ENCODE measurements at regions not wholly inside any gene's neighbourhood (a gene's known extent, or its start where the extent isn't known, plus 50 kb on each side); places are given as distances from the start of the nearest gene placed in this dataset.
A peak's percentile ranks its signal among the peaks of the same experiment; 100 is the strongest.
"Not testable (repeated sequence)": the region's sequence is repeated elsewhere in the genome, so short reads cannot be mapped to it uniquely, and the experiment has no call there.

DNA sequence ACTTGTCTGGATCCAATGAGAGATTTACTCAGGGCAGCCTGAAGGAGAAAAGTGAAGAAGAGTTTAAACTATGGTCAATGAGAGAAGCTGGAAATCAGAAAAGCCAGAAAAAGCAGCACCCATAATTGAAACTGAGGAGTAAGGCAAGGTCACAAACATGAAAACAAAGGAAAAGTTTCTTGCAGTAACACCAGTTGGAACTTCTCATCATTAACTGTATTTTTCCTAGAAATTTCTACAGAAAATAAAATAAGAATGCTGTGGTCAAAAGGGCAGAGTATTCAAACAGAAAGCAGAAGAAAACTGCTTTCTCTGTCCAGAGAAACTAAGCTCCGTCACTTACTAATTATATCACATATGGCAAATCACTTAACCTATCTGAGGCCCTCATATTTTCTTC lies 102.2 kb downstream of the OR13H1 start:
- TF ChIP-seq, protein P1, sequence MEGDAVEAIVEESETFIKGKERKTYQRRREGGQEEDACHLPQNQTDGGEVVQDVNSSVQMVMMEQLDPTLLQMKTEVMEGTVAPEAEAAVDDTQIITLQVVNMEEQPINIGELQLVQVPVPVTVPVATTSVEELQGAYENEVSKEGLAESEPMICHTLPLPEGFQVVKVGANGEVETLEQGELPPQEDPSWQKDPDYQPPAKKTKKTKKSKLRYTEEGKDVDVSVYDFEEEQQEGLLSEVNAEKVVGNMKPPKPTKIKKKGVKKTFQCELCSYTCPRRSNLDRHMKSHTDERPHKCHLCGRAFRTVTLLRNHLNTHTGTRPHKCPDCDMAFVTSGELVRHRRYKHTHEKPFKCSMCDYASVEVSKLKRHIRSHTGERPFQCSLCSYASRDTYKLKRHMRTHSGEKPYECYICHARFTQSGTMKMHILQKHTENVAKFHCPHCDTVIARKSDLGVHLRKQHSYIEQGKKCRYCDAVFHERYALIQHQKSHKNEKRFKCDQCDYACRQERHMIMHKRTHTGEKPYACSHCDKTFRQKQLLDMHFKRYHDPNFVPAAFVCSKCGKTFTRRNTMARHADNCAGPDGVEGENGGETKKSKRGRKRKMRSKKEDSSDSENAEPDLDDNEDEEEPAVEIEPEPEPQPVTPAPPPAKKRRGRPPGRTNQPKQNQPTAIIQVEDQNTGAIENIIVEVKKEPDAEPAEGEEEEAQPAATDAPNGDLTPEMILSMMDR (conservative IDR thresholded peaks at IDR 0.05), result no peak
- H3K27me3 Mint-ChIP-seq, result peaks cover 10% of the 10 kb centered on the region
- H3K9me3 Mint-ChIP-seq, result no peaks in the 10 kb centered on the region
- H3K4me3 Mint-ChIP-seq, result no peak overlapping the region
- H3K27ac Mint-ChIP-seq, result no peak overlapping the region
- no peak for DNase-seq (ENCODE audit: extremely low spot score, unreplicated experiment)
- H3K36me3 Mint-ChIP-seq, result no peaks in the 10 kb centered on the region
- no peaks in the 10 kb centered on the region for H3K4me1 Mint-ChIP-seq (ENCODE audit: unreplicated experiment)

DNA sequence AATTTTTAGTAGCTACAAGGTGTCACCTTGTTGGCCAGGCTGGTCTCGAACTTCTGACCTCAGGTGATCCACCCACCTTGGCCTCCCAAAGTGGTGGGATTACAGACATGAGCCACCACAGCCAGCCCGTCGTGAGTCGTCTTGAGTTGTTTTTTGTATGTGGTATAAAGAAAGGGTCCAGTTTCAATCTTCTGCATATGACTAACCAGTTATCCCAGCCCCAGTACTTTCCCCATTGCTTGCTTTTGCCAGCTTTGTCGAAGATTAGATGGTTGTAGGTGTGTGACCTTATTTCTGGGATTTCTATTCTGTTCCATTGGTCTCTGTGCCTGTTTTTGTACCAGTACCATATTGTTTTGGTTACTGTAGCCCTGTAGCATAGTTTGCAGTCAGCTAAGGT lies 105.9 kb downstream of the OR13H1 start:
- H3K4me1 Mint-ChIP-seq (ENCODE audit: unreplicated experiment), result no peaks in the 10 kb centered on the region
- TF ChIP-seq, protein P1 (conservative IDR thresholded peaks at IDR 0.05), result no peak
- no peaks in the 10 kb centered on the region for H3K9me3 Mint-ChIP-seq
- H3K4me3 Mint-ChIP-seq, result no peak overlapping the region
- H3K27ac Mint-ChIP-seq, result no peak overlapping the region
- H3K36me3 Mint-ChIP-seq, result no peaks in the 10 kb centered on the region
- H3K27me3 Mint-ChIP-seq, result peaks cover 10% of the 10 kb centered on the region
- no peak for DNase-seq (ENCODE audit: extremely low spot score, unreplicated experiment)

DNA sequence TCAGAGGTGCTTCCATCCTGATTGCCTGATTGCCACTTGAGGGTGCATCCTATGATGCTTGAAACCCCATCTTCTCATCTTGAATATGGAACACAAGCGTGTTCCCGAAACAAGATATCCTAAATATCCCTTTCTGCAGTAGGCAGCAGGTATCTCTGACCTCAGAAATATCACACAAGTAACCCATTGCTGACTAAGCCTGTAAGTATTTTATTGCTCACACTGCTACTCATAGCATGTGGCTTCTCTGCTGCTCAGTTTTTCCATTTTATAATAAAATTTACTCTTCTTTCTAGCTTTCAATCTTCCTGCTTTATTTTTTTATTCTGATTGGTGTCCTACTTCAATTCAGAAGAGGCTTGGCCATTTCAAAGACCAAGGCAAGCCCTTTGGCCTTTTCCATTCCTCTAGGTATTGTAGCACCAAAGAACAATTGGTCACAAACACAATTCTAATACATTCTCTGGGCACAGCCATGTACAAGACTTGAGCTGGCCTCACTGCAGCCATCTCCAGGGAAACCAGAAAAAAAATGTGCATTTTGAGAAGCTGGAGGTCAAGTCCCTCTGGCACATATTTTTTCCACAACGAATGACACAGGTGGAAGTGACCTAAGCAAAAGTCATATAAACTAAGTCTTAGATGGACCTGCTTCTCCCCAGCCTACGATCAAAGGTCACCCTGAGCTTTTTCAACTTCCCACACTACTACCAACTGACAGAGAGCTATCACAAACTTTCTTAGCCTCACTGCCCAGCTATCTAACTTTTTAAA lies 107.0 kb downstream of the OR13H1 start:
- Mint-ChIP-seq H3K4me1 (ENCODE audit: unreplicated experiment) (no peaks in the 10 kb centered on the region), H3K4me3 (no peak overlapping the region), H3K9me3 (no peaks in the 10 kb centered on the region), H3K27me3 (peaks cover 10% of the 10 kb centered on the region), H3K27ac (no peak overlapping the region), H3K36me3 (no peaks in the 10 kb centered on the region)
- TF ChIP-seq, protein P1 (conservative IDR thresholded peaks at IDR 0.05), result no peak
- no peak for DNase-seq (ENCODE audit: extremely low spot score, unreplicated experiment)

DNA sequence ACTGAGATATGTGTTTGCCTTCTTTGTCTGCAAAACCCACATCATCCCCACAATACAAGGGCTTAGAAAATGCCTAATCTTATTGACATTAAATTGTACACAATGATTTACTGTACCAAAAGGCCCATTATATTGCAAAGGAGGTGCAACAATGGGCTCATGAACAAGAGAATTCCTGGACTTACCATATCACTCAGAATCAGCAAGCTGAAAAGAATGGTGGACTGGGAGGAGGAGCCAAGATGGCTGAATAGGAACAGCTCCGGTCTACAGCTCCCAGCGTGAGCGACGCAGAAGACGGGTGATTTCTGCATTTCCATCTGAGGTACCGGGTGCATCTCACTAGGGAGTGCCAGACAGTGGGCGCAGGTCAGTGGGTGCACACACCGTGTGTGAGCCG lies 119.9 kb downstream of the OR13H1 start:
- DNase-seq (ENCODE audit: extremely low spot score, unreplicated experiment); H3K27ac Mint-ChIP-seq: not testable (repeated sequence)

DNA sequence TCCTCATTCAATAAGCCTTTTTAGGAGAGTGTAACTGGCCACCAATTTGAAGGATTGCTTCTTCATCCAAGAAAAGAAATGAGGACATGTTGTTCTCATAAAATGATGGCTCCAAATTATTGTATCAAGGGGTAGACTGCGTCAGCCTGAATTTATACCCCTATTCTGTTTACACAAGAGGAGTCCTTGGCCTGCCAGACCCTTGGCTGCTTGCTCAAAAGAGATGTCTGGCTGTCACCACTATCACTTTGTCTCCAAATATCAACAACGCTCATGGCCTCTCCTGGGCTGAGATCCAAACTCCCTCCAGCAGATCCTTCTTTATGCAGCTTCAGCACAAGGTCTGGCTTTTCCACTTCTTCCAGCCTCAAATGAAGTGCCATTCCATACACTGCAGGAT lies 127.9 kb downstream of the OR13H1 start:
- H3K4me3 Mint-ChIP-seq, result no peak overlapping the region
- H3K4me1 Mint-ChIP-seq (ENCODE audit: unreplicated experiment), result no peaks in the 10 kb centered on the region
- TF ChIP-seq, protein P1 (conservative IDR thresholded peaks at IDR 0.05), result no peak
- H3K9me3 Mint-ChIP-seq, result no peaks in the 10 kb centered on the region
- H3K36me3 Mint-ChIP-seq, result no peaks in the 10 kb centered on the region
- no peak overlapping the region for H3K27ac Mint-ChIP-seq
- H3K27me3 Mint-ChIP-seq, result no peaks in the 10 kb centered on the region
- no peak for DNase-seq (ENCODE audit: extremely low spot score, unreplicated experiment)

More for the DNA sequence above, 119.9 kb downstream of the OR13H1 start:
- H3K36me3 Mint-ChIP-seq; H3K27me3 Mint-ChIP-seq; H3K9me3 Mint-ChIP-seq; H3K4me1 Mint-ChIP-seq (ENCODE audit: unreplicated experiment); H3K4me3 Mint-ChIP-seq: not testable (repeated sequence)

DNA sequence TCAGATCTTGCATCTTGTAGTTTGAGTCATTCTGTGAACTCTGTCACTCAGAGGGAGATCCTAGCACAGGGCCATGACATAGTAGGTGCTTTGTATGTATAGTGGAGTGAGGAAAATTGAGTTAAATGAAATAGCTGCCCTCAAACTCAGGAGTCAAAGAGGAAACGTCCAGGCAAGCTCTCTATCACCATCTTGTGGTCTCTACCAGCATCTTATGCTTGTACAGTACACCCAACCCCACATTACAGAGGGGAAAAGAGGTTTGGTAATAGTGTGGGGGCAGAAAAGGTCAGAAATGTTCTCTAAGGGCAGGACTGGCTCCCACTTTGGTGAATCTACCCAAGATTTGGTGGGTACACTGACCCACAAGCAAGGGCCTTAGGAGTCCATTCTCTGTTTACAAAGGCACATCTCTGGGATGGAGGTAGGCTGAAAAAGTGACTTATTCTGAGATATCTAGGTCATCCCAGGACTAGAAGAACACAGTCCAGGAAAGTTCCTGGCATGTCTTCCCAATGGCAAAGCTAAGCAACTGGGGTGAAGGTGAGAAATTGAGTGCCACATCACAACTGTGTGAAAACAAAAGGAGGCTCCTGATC lies 131.8 kb downstream of the OR13H1 start:
- TF ChIP-seq, protein P1 (conservative IDR thresholded peaks at IDR 0.05), result peak; percentile 78
- no peaks in the 10 kb centered on the region for H3K4me1 Mint-ChIP-seq (ENCODE audit: unreplicated experiment)
- no peak overlapping the region for H3K4me3 Mint-ChIP-seq
- peaks cover 4% of the 10 kb centered on the region for H3K27me3 Mint-ChIP-seq
- H3K36me3 Mint-ChIP-seq, result no peaks in the 10 kb centered on the region
- no peak overlapping the region for H3K27ac Mint-ChIP-seq
- no peaks in the 10 kb centered on the region for H3K9me3 Mint-ChIP-seq
- no peak for DNase-seq (ENCODE audit: extremely low spot score, unreplicated experiment)
